ENCODE measurements at regions not wholly inside any gene's neighbourhood (a gene's known extent, or its start where the extent isn't known, plus 50 kb on each side); places are given as distances from the start of the nearest gene placed in this dataset.

DNA sequence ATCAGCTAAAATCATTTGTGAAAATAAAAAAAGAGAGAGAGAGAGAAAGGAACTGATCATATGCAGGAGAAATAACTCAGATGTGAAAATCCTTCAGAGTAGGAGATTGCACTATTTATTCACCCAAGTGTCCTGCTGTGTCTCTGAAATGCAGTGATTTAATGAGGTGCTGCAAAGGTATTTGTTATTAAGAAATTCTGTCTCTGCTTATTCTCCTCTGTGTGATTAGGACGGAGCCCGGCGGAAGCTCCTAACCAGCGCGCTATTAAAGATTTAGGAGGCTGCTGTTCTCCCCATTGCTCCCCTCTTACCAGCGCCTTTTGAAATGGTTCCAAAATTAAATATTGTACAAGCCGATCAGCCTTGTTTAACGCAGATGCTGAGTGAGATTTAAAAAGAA is 528.3 kb downstream of the BUD13 start:
- Histone ChIP-seq H3K36me3 (replicated peaks in 1 of 2; ENCODE audit: control insufficient read depth in 2 of 2, insufficient read depth in 2 of 2, low read length in 2 of 2) (no peaks in the 10 kb centered on the region), H4K8ac (ENCODE audit: low read depth, low read length) (no peak overlapping the region), H3K9ac (ENCODE audit: low read depth, low read length, poor library complexity) (no peak overlapping the region), H3K4ac (ENCODE audit: low read length) (no peak overlapping the region), H3K14ac (ENCODE audit: low read length) (no peak overlapping the region), H2AFZ (ENCODE audit: low read length) (no peak overlapping the region), H2BK15ac (ENCODE audit: low read length) (no peak overlapping the region), H3K27me3 (ENCODE audit: control insufficient read depth in 3 of 3, insufficient read depth in 3 of 3, low read depth in 1 of 3, low read length in 3 of 3) (peaks cover 0 to 11% (median 0%) of the 10 kb centered on the region in 3 experiments), H3K4me3 (ENCODE audit: low read length in 2 of 2) (no peak overlapping the region), H3K18ac (ENCODE audit: low read length) (no peak overlapping the region), H3K23ac (ENCODE audit: low read depth, low read length, poor library complexity) (no peak overlapping the region), H2BK120ac (ENCODE audit: low read depth, low read length) (no peak overlapping the region), H3K9me3 (replicated peaks in 1 of 2; ENCODE audit: control insufficient read depth in 2 of 2, insufficient read depth in 1 of 2, low read depth in 1 of 2, low read length in 2 of 2) (no peaks in the 10 kb centered on the region), H4K91ac (ENCODE audit: low read depth, low read length, poor library complexity) (no peak overlapping the region), H3K27ac (replicated peaks; ENCODE audit: low read length) (no peak overlapping the region), H2BK12ac (ENCODE audit: low read length) (no peak overlapping the region), H2AK5ac (ENCODE audit: low read depth, low read length) (no peak overlapping the region), H2BK5ac (ENCODE audit: low read length) (no peak overlapping the region), H3K79me1 (ENCODE audit: low read depth, low read length) (no peaks in the 10 kb centered on the region), H3K4me2 (ENCODE audit: insufficient read depth, low read length, poor library complexity, severe bottlenecking) (no peak overlapping the region), H3K4me1 (ENCODE audit: control insufficient read depth in 2 of 2, insufficient read depth in 1 of 2, low read depth in 1 of 2, low read length in 2 of 2) (peaks cover 0 to 3% of the 10 kb centered on the region in 2 donors)
- WGBS, 2 donors (ENCODE audit: extremely low coverage in 2 of 2, insufficient read length in 2 of 2, insufficient replicate concordance in 1 of 2) = no CpG with 5 or more reads among the region's 8 CpGs
- DNase-seq (ENCODE audit: low spot score) = no peak

DNA sequence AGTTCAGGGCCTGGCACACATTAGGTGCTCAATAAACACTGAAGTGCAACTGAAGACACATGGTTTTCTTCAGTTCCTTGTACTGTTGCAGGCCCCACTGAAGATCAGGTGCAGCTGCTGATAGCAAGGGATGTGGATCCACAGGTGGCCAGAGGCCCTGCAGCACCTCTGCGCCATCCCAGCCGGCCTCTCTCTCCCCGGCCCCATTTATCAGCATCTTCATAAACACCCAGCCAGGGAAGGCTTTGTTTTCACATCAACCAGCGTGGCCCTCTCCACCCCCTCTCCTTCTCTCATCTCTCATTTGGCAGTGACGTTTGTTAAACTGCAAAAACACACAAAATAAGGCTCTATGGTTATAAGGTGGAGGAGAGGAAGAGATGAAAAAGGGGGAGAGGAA is 528.8 kb downstream of the BUD13 start:
- no peak for DNase-seq (ENCODE audit: low spot score)
- Histone ChIP-seq H3K4me1 (ENCODE audit: control insufficient read depth in 2 of 2, insufficient read depth in 1 of 2, low read depth in 1 of 2, low read length in 2 of 2) (peaks cover 0 to 3% of the 10 kb centered on the region in 2 donors), H4K91ac (ENCODE audit: low read depth, low read length, poor library complexity) (no peak overlapping the region), H3K9me3 (replicated peaks in 1 of 2; ENCODE audit: control insufficient read depth in 2 of 2, insufficient read depth in 1 of 2, low read depth in 1 of 2, low read length in 2 of 2) (no peaks in the 10 kb centered on the region), H2AK5ac (ENCODE audit: low read depth, low read length) (no peak overlapping the region), H3K4ac (ENCODE audit: low read length) (no peak overlapping the region), H2BK5ac (ENCODE audit: low read length) (no peak overlapping the region), H4K8ac (ENCODE audit: low read depth, low read length) (no peak overlapping the region), H3K18ac (ENCODE audit: low read length) (no peak overlapping the region), H3K27ac (replicated peaks; ENCODE audit: low read length) (no peak overlapping the region), H3K9ac (ENCODE audit: low read depth, low read length, poor library complexity) (no peak overlapping the region), H3K27me3 (ENCODE audit: control insufficient read depth in 3 of 3, insufficient read depth in 3 of 3, low read depth in 1 of 3, low read length in 3 of 3) (peaks cover 0 to 11% (median 0%) of the 10 kb centered on the region in 3 experiments), H3K23ac (ENCODE audit: low read depth, low read length, poor library complexity) (no peak overlapping the region), H3K4me2 (ENCODE audit: insufficient read depth, low read length, poor library complexity, severe bottlenecking) (no peak overlapping the region), H3K36me3 (replicated peaks in 1 of 2; ENCODE audit: control insufficient read depth in 2 of 2, insufficient read depth in 2 of 2, low read length in 2 of 2) (no peaks in the 10 kb centered on the region), H2BK15ac (ENCODE audit: low read length) (no peak overlapping the region), H2BK120ac (ENCODE audit: low read depth, low read length) (no peak overlapping the region), H2AFZ (ENCODE audit: low read length) (no peak overlapping the region), H3K4me3 (ENCODE audit: low read length in 2 of 2) (no peak overlapping the region), H3K79me1 (ENCODE audit: low read depth, low read length) (no peaks in the 10 kb centered on the region), H2BK12ac (ENCODE audit: low read length) (no peak overlapping the region), H3K14ac (ENCODE audit: low read length) (no peak overlapping the region)
- no CpG with 5 or more reads among the region's 5 CpGs for WGBS, 2 donors (ENCODE audit: extremely low coverage in 2 of 2, insufficient read length in 2 of 2, insufficient replicate concordance in 1 of 2)

DNA sequence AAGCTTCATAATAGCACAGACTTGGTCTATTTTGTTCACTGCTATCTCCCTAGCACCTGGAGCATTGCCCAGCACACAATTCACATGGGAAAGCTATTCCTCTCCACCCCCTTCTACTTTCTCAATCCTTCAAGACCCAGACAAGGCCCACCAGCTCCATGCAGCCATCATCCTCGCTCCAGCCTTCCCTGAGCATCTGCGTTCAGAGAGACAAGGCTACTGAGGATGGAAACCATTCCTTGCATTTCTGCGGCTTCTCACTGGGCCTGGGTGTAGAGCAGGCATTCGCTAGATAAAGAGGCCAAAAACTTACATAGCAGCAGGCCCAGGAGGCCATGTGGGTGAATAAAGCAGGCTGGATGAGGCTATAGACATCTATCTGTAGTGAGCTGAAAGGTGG is 530.8 kb downstream of the BUD13 start:
- no peak overlapping the region for H4K91ac ChIP-seq (ENCODE audit: low read depth, low read length, poor library complexity)
- no peak overlapping the region for H4K8ac ChIP-seq (ENCODE audit: low read depth, low read length)
- no peak overlapping the region for H3K14ac ChIP-seq (ENCODE audit: low read length)
- no peaks in the 10 kb centered on the region for H3K9me3 ChIP-seq (replicated peaks in 1 of 2; ENCODE audit: control insufficient read depth in 2 of 2, insufficient read depth in 1 of 2, low read depth in 1 of 2, low read length in 2 of 2)
- H3K4ac ChIP-seq (ENCODE audit: low read length) = no peak overlapping the region
- no peaks in the 10 kb centered on the region for H3K79me1 ChIP-seq (ENCODE audit: low read depth, low read length)
- no peak overlapping the region for H3K4me2 ChIP-seq (ENCODE audit: insufficient read depth, low read length, poor library complexity, severe bottlenecking)
- no peak overlapping the region for H2BK15ac ChIP-seq (ENCODE audit: low read length)
- H2AK5ac ChIP-seq (ENCODE audit: low read depth, low read length) = no peak overlapping the region
- H3K9ac ChIP-seq (ENCODE audit: low read depth, low read length, poor library complexity) = no peak overlapping the region
- H3K4me3 ChIP-seq (ENCODE audit: low read length in 2 of 2) = no peak overlapping the region
- no peak overlapping the region for H2BK120ac ChIP-seq (ENCODE audit: low read depth, low read length)
- H2BK12ac ChIP-seq (ENCODE audit: low read length) = no peak overlapping the region
- no CpG with 5 or more reads among the region's 4 CpGs for WGBS, 2 donors (ENCODE audit: extremely low coverage in 2 of 2, insufficient read length in 2 of 2, insufficient replicate concordance in 1 of 2)
- H2AFZ ChIP-seq (ENCODE audit: low read length) = no peak overlapping the region
- peaks cover 0 to 3% of the 10 kb centered on the region in 2 donors for H3K4me1 ChIP-seq (ENCODE audit: control insufficient read depth in 2 of 2, insufficient read depth in 1 of 2, low read depth in 1 of 2, low read length in 2 of 2)
- no peak overlapping the region for H3K18ac ChIP-seq (ENCODE audit: low read length)
- no peak overlapping the region for H3K27ac ChIP-seq (replicated peaks; ENCODE audit: low read length)
- no peak overlapping the region for H2BK5ac ChIP-seq (ENCODE audit: low read length)
- DNase-seq (ENCODE audit: low spot score) = no peak
- no peak overlapping the region for H3K23ac ChIP-seq (ENCODE audit: low read depth, low read length, poor library complexity)
- no peaks in the 10 kb centered on the region for H3K36me3 ChIP-seq (replicated peaks in 1 of 2; ENCODE audit: control insufficient read depth in 2 of 2, insufficient read depth in 2 of 2, low read length in 2 of 2)
- H3K27me3 ChIP-seq (ENCODE audit: control insufficient read depth in 3 of 3, insufficient read depth in 3 of 3, low read depth in 1 of 3, low read length in 3 of 3) = peaks cover 0 to 11% (median 0%) of the 10 kb centered on the region in 3 experiments

GRCh38 chr11:116240710-116241109 is 532.1 kb downstream of the BUD13 start:
- H3K4me3 ChIP-seq (ENCODE audit: low read length in 2 of 2) = no peak overlapping the region
- H2AK5ac ChIP-seq (ENCODE audit: low read depth, low read length) = no peak overlapping the region
- H3K4ac ChIP-seq (ENCODE audit: low read length) = no peak overlapping the region
- H3K14ac ChIP-seq (ENCODE audit: low read length) = no peak overlapping the region
- no peak overlapping the region for H3K18ac ChIP-seq (ENCODE audit: low read length)
- no peaks in the 10 kb centered on the region for H3K79me1 ChIP-seq (ENCODE audit: low read depth, low read length)
- peaks cover 0 to 3% of the 10 kb centered on the region in 2 donors for H3K4me1 ChIP-seq (ENCODE audit: control insufficient read depth in 2 of 2, insufficient read depth in 1 of 2, low read depth in 1 of 2, low read length in 2 of 2)
- no peaks in the 10 kb centered on the region for H3K36me3 ChIP-seq (replicated peaks in 1 of 2; ENCODE audit: control insufficient read depth in 2 of 2, insufficient read depth in 2 of 2, low read length in 2 of 2)
- H2BK12ac ChIP-seq (ENCODE audit: low read length) = no peak overlapping the region
- no peak overlapping the region for H2BK15ac ChIP-seq (ENCODE audit: low read length)
- no peaks in the 10 kb centered on the region for H3K9me3 ChIP-seq (replicated peaks in 1 of 2; ENCODE audit: control insufficient read depth in 2 of 2, insufficient read depth in 1 of 2, low read depth in 1 of 2, low read length in 2 of 2)
- H3K23ac ChIP-seq (ENCODE audit: low read depth, low read length, poor library complexity) = no peak overlapping the region
- H3K9ac ChIP-seq (ENCODE audit: low read depth, low read length, poor library complexity) = no peak overlapping the region
- no peak overlapping the region for H2AFZ ChIP-seq (ENCODE audit: low read length)
- H4K8ac ChIP-seq (ENCODE audit: low read depth, low read length) = no peak overlapping the region
- H2BK120ac ChIP-seq (ENCODE audit: low read depth, low read length) = no peak overlapping the region
- H3K4me2 ChIP-seq (ENCODE audit: insufficient read depth, low read length, poor library complexity, severe bottlenecking) = no peak overlapping the region
- H3K27ac ChIP-seq (replicated peaks; ENCODE audit: low read length) = no peak overlapping the region
- H3K27me3 ChIP-seq (ENCODE audit: control insufficient read depth in 3 of 3, insufficient read depth in 3 of 3, low read depth in 1 of 3, low read length in 3 of 3) = peaks cover 0 to 10% (median 0%) of the 10 kb centered on the region in 3 experiments
- 100% methylated on average over 1 of the region's 4 CpGs; no CpG with 5 or more reads in 1 of the 2 donors for WGBS, 2 donors (ENCODE audit: extremely low coverage in 2 of 2, insufficient read length in 2 of 2, insufficient replicate concordance in 1 of 2)
- H2BK5ac ChIP-seq (ENCODE audit: low read length) = no peak overlapping the region
- DNase-seq (ENCODE audit: low spot score) = no peak
- H4K91ac ChIP-seq (ENCODE audit: low read depth, low read length, poor library complexity) = no peak overlapping the region

Measured in neuronal stem cell (in vitro differentiated cells).